Left kidney (tissue), 1 donor: ENCODE measurements at regions not wholly inside any gene's neighbourhood (a gene's known extent, or its start where the extent isn't known, plus 50 kb on each side); places are given as distances from the start of the nearest gene placed in this dataset.

ENCODE experiments used
- DNase-seq: peaks from one replicate; pipeline ENCODE4 v3.0.0-alpha.2; 2013

DNA sequence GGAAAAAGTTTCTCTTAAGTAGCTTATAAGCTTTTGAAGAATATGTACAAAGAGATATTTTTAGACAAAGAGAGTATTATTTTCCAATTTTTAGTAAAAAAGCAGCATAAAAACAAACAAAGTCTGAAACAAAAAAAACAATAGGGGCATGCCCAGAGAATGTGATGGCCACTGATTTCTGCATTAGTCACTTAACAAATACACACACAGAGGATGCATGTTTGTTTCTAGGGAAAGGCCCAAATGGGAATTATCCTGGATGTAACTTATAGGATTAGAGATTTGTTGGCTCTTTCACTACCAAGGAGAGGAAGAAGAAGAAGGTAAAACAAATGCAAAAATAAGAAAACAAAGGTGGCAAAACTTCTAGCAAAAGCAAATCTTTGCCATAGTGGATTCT, 95.9 kb upstream of the SCOC start:
- no peak for DNase-seq

DNA sequence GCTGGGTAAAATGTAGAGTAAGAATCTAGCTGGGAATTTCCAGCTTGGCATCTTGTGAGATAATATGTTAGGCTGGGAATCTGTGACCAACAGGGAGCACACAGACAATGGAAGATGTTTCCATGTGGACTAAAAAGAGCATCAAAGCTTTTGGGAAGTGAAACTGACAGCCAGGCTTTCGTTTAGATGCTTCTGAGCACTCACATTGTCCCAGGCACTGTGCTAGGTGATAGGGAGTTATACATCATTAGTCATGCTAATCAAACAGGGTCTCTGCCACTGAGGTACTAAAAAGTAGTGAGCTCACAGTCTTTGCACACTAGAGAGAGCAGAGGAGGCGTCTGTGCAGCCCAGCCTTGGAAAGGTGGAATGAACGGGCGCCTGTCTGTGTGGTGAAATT, 101.9 kb upstream of the SCOC start:
- DNase-seq, result no peak

DNA sequence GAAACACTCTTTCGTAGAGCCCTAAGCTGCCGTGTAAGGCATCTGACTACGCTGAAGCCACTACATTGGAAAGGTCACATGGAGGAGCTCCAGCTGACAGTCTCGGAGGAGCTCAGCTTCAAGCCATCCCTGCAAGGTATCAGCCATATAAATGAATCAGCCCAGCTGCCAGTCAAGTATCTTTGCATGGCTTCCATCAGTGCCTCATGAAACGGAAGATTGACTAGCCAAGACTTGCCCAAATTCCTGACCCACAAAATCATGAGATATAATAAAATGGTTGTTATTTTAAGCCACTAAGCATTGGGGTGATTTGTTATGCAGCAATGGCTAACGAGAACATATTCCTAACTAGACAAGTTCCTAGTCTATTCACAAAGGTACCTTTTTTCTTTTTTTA, 104.1 kb upstream of the SCOC start:
- DNase-seq, result no peak

DNA sequence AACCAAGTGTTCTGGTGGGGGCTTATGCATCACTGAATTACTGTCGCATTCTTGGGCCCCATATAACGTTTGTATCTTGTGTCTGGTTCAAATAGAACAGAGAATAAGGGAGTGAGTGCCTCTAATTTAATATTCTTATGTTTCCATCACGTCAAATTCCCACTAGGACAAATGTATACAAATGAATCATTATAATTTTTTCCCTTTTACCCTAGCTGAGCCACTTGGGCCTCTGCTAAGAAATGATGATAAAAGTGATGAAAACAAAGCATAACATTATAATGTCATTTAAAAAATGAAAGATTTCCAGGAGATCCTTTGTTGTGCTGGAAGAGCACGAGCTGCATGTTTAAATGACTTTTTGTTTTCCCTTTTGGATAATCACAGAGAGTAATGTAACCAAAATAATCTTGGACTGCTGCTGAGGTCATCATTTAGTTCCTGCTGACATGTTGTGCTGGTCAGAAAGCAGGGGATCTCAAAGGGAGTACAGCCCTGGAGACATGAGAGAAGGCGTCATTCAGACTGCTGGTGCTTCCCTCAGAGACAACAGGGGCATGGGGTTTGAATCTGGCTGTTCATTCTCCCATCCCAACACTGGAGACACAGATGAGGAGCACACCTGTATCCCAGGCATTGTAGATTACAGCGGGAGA, 105.1 kb upstream of the SCOC start:
- no peak for DNase-seq

DNA sequence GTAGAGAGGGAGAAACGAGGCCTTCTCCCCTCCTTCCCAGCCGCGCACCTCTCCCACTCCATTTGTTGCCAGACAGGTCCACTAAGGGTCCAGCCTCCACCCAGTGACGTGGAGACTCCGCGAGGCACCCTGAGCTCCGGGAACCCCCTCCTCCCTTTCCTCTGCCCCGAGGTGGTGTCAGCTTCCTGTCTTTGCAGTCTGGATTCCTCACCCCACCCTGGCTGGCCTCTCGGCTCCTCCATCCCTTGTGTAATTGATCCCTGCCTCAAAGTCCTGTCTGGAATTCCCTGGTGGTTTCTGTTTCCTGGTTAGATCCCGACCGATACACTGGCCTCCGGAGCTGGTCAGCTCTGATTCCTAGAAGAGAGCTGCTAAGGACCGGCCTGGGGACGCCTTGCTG, 105.9 kb upstream of the SCOC start:
- DNase-seq, result no peak

DNA sequence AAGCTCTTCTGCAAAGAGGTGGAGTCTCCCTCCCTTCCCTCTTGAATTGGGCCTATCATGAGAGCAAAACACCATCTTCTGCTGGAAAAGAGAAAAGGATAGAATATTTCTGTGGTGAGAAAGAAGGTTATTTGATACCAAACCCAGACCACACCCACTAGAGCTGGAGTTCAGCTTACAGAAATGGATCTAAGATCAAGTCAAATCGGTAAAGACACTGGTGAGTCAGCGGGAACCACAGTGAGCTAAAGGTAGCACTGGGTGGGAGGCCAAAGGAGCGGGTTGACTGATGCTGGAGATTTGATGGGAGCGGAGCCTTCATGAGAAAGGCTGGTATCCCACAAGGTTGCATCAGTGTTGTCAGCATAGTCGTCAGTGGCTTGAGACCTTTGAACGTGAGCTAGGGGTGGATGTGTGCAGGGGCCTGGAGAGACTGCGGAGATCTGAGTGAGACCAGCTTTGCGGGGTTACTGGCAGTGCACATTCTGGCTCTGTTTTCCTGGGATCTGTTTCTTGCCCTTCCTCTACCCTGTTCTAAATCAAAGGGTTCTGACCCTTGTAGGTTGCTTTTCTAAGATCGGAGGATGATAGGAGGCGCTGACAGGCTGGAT, 106.4 kb upstream of the SCOC start:
- no peak for DNase-seq

DNA sequence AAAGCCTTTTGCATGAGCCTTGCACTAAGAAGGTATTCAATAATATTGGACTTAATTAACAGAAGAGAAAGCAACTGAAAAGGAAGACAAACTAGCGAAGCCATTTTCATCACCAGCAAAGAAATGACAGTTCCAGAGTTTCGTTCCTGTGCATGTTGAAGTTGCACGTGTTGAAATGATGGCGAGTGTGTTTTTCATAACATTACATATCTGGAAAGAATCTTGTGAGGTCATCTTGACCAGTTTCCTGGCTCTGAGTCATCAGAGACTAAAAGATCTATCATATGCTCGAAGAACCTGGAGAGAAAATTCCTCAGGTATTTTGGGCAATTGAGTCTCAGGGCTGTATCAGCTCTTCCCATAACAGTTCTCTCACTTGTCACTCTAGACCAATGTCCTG, 106.2 kb upstream of the MAML3 start:
- no peak for DNase-seq

DNA sequence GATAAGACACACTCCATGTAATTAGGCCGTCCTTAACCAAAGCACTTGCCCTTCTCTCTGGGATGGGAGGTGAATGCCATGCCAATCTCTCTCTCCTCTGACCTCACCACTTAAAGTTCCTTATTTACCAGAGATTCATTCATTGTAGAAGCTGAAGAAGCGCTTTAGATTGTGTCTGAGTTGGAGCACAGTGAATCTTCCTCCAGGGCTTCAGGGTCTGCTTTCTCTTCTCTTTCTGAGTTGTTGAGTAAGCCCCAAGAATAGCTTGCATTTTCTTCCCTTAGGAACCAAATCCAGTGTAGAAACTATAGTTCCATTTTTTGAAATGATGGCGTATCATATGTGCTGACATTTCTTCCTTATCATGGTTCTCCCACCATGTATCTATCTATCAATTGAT, 104.5 kb upstream of the MAML3 start:
- no peak for DNase-seq

DNA sequence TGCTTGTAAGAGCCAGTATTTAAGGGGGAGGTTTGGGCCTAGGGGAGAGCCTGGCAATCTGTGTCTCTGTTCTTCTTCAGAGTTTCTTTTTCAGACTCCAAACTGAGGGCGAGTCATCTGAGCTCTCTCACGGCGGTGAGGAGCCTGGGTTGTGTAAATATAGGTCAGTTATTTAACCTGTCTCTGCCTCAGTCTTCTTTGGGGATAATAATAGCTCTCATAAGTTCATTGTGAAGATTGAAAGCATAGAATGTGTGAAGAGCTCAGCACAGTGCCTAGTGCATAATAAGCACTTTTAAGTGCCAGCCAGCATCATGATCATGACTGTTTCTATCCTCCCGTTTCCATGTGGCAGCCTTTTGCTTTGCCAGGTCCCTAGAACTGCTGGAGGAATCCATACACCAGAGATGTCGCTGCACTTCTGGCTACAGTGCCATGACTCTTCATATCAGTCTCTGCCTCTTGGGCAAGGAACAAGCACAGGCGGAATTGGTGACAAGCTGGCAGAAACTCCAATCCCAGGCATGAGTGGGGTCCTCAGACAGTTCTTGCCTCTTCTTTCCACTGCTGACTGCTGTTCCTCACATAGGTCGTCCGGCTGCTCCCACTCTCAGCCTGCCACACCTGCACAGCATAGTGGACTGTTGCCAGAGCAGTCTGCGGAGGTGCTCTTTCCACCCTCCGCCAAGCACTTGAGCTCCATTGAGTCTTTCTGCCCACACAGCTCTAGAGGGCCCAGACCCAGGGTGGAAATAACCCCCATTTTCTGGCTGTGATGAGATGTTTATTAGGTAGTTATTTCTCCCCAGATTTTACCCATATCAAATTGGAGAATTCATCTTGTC, 103.7 kb upstream of the MAML3 start:
- no peak for DNase-seq

DNA sequence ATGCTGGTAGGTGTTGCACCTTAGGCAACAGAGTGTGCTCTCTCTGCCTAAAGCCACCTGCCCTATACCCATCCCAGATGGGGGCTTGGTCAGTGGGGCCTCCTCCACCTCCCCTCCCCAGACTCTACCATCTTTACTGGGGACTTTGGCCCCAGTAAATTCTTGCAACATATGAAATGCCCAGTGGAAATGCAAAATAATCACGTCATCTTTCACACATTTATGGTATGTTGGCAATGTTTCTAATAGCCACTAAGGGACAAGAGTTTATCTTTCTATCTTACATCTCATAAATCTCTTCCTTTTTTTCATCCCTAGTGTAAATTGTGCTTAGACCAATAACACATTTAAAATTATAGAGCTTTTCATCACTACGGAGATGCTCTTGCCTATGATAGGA, 103.0 kb upstream of the MAML3 start:
- DNase-seq, result no peak

DNA sequence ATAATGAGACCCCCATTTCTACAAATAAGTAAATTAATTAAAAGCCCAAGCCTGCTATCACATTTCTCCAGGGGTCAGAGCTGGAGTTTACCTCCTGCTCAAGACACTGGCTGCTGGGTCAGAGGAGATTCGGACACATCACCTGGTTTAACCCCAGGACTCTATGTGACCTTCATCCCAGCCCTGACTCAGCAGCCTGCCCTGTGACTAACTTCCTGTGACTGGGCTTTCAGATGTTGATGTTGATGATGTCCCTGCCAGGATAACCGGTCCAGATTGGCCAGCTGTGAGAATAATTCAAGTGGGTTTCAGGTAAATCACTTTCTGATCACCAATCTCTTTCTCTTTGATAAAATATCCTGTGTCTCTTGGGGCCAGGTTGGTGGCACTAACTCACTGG, 102.4 kb upstream of the MAML3 start:
- DNase-seq, result no peak

DNA sequence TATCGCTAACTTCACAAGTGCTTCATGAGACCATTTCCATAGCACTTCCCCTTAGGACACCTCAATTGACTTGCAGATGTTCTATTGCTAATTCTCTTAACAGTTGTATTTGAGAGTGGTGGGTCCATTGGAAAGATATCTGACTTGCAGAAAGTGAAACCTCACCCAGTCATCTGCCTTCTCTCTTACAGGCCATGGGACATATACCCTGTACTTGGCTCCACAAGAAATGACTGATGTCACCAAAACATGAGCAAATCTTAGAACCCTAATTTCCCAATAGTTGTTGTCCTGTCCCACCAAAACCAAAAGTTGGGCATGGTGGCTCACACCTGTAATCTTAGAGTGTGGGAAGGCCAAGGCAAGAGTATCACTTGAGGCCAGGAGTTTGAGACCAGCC, 101.9 kb upstream of the MAML3 start:
- DNase-seq, result no peak

DNA sequence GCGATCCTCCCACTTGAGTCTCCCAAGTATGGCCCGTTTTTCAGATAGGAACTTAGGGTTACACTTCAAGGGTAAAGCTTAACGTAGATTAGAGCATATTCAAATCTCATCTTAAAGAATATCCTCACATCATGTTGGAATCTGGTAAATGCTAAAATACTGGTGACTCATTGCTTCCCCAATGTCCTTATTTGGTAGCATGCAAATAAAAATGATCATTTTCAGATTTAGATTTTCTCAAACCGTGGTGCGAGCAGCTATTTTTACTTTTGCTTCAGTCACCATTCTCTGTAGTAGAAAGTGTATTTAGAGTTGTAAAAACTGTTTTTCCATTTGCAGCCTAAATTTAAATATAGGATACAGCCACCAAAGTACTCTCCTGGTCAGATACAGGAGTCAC, 101.5 kb upstream of the MAML3 start:
- no peak for DNase-seq

DNA sequence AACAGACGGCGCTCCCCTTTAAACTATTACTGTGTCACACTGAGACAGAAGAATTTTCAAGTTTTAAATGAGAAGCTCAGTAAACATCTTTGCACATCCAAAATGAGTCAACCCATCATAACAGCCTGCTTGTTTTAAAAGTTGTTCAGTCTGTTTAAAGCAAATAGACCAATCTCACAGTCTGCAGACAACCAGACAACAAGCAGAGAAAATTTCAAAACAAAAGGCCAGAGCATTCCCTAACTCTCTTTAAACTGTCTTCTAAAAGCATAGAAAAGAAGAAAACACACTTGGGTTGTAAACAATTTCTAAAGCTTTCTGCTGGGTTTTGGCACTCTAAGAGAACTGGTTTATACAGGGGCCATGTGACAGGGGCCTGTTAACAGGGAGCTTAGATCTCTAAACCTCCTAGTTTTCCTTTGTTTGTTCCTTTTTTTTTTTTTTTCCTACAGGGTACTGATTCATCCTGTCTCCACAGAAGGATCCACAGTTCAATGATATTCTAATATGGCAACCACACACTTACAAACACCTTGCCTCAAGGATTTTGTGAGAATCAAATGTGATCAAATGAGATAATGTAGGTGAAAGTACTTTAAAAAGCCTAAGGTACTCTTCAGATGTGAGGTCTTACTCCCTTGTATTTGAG, 100.8 kb upstream of the MAML3 start:
- DNase-seq, result no peak

DNA sequence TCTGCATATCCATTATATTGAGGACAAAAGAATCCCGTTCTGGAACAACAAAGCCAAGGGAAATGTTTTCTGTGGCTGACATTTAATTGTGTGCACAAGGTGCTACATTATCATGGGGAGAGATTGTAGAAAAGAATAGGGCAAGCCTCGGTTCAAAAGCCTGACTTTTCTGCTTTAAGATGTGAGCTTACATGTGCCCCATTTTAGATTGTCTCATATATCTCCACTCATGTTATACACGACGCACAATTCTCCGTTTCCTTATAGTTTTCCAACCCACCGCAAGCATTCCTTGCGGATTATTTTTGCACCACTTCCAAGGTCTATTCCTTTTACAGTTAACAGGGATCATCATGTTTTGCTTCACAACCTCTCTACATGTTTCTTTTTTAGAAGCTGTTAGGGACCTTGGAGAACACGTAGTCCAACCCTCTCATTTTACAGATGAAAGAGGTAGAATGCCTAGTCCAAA, 99.6 kb upstream of the MAML3 start:
- DNase-seq, result no peak

DNA sequence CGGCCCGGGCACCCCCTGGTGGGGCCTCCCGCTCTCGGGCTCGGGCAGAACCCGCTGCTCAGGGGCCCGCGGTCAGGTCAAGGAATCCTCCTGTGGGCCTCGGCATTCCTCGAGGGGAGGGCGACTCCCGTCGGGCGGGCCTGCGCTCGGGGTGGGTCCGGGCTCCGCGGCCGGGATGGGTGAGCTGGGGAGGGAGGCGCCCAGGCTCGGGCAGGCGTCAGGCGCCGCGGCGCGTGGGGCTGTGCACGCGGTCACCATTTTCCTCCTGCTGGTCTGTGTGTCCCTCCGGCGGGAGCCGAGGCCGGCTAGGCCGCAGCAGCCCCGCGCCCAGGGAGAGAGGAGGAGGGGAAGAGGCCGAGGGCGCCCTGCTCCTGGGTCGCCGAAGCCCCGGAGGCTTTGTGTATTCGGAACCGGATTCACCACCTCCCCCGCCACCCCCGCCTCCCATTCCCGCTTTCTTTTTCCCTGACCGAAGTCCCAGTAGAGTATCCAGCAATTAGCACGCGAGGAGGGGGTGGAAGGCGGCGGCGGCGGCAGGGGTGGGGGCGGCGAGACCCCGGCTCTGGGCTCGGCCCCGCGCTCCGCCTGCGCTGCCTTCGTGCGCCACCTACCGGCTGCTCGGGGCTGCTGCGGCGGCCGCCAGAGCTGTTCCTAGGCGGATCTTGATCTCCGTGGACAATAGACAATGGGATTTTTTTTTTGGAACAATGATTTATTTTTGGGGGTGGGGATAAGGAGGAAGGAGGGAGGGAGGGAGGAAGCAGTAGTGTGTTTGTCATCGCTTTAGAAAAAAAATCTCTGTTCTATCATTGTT, 99.0 kb upstream of the MAML3 start:
- peak; percentile 83 for DNase-seq

DNA sequence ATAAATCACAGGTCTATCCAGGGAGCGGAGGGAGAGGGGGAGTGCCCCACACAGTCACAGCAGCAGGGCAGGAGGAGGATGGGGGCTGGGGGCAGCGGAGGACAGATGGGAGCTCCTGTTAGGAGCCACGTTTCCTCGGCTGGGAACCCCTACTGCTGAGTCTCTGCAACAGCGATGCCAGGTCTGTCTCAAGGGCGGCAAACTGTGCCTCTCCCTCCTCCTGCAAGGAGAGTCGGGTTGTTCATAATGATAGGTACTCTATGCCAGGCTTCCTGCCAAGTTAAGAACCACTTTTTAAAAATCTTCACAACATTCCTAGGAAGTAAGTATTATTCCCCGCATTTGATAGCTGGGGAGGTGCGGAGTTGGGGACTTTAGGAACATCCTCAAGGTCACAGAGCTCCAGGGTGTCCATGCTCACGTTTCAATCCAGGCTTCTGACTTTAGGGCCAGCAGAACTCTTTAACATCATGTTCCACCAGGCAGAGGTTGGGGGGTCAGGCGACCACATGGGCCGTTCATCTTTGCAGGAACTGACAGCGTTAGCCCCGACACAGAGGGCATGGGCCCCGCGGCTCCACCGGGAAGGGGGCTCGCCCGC, 98.3 kb upstream of the MAML3 start:
- no peak for DNase-seq

DNA sequence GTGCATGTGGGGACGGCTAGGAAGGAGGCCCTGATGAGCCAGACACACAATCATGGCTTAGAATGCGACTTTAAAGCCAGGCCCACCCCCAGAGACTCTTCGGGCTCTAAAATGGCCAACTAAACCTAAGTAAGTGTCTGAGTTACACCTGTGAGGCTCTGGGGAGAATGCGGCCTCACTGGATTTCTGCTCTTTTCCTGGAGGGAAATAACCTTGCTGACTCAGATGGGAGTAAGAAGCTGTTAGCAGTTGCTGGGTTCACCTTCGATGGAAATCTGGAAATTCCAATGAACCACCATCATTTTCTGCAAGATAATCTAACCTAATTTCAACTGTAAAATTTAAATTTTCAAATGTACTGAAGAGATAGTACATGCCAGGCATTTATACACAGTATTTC, 97.6 kb upstream of the MAML3 start:
- no peak for DNase-seq

DNA sequence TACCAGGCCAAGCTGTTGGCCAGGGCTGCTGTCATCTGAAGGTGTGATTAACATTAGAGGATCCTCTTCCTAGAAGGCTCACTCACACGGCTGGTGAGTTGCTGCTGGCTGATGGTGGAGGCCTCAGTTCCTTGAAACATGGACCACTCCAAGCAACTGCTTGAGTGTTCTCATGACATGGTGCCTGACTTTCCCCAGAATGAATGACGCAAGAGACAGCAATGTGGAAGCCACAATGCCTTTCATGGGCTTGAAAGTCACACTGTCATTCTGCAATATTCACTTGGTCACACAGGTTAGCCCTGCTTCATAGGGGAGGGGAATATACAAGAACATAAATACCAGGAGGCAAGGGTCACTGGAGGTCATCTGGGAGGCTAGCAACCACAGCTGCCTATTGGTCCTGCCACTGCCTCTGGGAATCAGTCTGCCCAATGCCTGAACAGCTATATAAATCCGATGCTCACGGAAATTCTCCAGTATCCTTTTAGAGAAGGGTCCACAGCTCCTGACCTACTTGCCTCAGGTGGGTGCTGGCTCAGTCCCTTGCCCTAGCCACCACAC, 97.1 kb upstream of the MAML3 start:
- no peak for DNase-seq

DNA sequence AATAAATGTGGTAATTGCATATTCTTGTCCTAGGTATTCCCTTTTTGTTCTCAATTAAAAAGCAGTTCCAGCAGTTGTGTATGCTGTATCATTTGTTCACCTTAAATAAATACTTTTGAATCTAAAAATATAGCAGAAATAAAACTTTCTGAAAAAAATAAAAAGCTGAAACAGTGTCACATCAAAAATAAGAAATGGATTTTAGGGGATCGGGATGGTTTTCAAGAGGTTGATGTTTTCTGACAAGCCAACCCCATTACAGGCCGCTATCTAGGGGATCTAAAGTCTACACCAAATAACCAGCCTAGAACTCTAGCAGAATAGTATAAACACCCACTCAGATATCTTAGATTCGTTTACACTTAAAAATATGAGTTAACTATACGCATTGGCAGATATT, 95.4 kb upstream of the MAML3 start:
- DNase-seq, result no peak

DNA sequence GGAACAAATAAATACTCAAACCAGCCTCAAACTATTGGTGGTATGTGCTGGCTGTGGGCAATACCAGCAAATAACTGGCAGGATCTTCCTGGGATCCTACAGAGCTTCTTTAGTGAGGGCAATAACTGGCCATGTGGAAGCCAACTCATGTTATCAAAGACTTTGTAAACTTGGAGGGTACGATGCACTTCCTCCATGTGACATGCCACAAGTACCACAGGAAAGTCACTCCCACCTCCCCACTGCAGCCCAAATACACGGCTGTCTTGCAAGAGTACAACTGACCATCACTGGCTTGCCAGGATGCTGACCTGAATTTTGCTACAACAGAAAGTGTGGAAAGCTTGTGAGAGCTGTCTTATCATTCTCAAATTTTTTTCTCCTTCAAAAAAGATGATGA, 93.3 kb upstream of the MAML3 start:
- no peak for DNase-seq
